ENCODE measurements at regions not wholly inside any gene's neighbourhood (a gene's known extent, or its start where the extent isn't known, plus 50 kb on each side); places are given as distances from the start of the nearest gene placed in this dataset.

DNA sequence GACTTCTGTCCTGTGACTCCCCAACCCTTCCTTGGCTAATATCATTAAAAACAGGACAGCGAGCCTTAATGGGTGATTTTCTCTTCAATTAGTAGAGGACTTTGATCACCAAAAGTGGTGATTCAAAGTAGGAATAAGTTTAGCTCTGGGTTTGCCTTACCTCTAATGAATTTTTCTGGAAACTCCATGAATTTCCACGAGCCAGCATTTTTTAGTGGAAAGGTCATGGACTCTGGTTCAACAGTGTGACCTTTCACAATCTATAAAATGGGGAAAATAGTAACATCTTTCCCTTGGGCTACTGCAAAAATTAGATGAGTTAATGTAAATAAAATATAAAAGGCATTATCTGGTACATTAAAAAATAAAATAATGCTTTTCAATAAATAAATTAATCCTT is 417.8 kb upstream of the NR2F2 start:
- Histone ChIP-seq H3K9me2 (no peaks in the 10 kb centered on the region), H3K4me1 (ENCODE audit: control insufficient read depth in 1 of 2, insufficient read depth in 2 of 2, low read depth in 1 of 2, low read length in 1 of 2) (no peaks in the 10 kb centered on the region), H3F3A (replicated peaks; ENCODE audit: insufficient read depth) (no peaks in the 10 kb centered on the region), H3K36me3 (replicated peaks in 1 of 2; ENCODE audit: control insufficient read depth in 1 of 2, insufficient read depth in 2 of 2, low read length in 1 of 2) (no peaks in the 10 kb centered on the region), H3K4me2 (no peak overlapping the region), H3K79me2 (ENCODE audit: insufficient read depth) (no peaks in the 10 kb centered on the region), H2AFZ (ENCODE audit: low read depth) (no peak overlapping the region), H3K4me3 (ENCODE audit: low read depth in 2 of 2, low read length in 1 of 2) (no peak overlapping the region), H3K27ac (ENCODE audit: low read depth in 2 of 2, low read length in 1 of 2) (no peak overlapping the region), H3K9ac (no peak overlapping the region), H3K9me3 (no peaks in the 10 kb centered on the region), H3K27me3 (ENCODE audit: insufficient read depth) (no peaks in the 10 kb centered on the region), H4K20me1 (ENCODE audit: insufficient read depth) (no peaks in the 10 kb centered on the region)
- no peak for DNase-seq
- WGBS (ENCODE audit: low lambda C conversion rate) = 6% methylated on average over 2 of the region's 2 CpGs
- CTCF ChIA-PET = no interaction called here
- TF ChIP-seq CHD2 (IDR thresholded peaks at IDR 0.05; ENCODE audit: low read length, partially characterized antibody) (no peak), JUND (IDR thresholded peaks at IDR 0.05) (no peak), TAF1 (IDR thresholded peaks at IDR 0.05; ENCODE audit: borderline replicate concordance, low read depth, low read length) (no peak), FOXM1 (IDR thresholded peaks at IDR 0.05; ENCODE audit: low read depth) (no peak), GATA2 (CRISPR knock-in tag; IDR thresholded peaks at IDR 0.05) (no peak), ELF1 (IDR thresholded peaks at IDR 0.05) (no peak), FOSL2 (IDR thresholded peaks at IDR 0.05; ENCODE audit: borderline replicate concordance, low read depth) (no peak), NRF1 (IDR thresholded peaks at IDR 0.05; ENCODE audit: low read depth, low read length) (no peak), RAD21 (IDR thresholded peaks at IDR 0.05; ENCODE audit: low read length) (no peak), RFX5 (IDR thresholded peaks at IDR 0.05; ENCODE audit: low read length) (no peak), POLR2AphosphoS5 (IDR thresholded peaks at IDR 0.05; ENCODE audit: low read depth, low read length) (no peak), EP300 (IDR thresholded peaks at IDR 0.05; ENCODE audit: borderline replicate concordance in 1 of 2, low read depth in 1 of 2, low read length in 1 of 2) (no peak), TCF12 (IDR thresholded peaks at IDR 0.05) (no peak), EZH2phosphoT487 (IDR thresholded peaks at IDR 0.05; ENCODE audit: borderline replicate concordance, low read depth) (no peak)
- TF ChIP-seq, protein P1, sequence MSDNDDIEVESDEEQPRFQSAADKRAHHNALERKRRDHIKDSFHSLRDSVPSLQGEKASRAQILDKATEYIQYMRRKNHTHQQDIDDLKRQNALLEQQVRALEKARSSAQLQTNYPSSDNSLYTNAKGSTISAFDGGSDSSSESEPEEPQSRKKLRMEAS (IDR thresholded peaks at IDR 0.05; ENCODE audit: low read depth) = no peak
- TF ChIP-seq, protein P2, sequence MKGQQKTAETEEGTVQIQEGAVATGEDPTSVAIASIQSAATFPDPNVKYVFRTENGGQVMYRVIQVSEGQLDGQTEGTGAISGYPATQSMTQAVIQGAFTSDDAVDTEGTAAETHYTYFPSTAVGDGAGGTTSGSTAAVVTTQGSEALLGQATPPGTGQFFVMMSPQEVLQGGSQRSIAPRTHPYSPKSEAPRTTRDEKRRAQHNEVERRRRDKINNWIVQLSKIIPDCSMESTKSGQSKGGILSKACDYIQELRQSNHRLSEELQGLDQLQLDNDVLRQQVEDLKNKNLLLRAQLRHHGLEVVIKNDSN (IDR thresholded peaks at IDR 0.05; ENCODE audit: borderline replicate concordance, low read depth) = no peak
- TF ChIP-seq, protein P3, sequence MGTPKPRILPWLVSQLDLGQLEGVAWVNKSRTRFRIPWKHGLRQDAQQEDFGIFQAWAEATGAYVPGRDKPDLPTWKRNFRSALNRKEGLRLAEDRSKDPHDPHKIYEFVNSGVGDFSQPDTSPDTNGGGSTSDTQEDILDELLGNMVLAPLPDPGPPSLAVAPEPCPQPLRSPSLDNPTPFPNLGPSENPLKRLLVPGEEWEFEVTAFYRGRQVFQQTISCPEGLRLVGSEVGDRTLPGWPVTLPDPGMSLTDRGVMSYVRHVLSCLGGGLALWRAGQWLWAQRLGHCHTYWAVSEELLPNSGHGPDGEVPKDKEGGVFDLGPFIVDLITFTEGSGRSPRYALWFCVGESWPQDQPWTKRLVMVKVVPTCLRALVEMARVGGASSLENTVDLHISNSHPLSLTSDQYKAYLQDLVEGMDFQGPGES (IDR thresholded peaks at IDR 0.05; ENCODE audit: low read depth, low read length) = no peak
- TF ChIP-seq, protein P4, sequence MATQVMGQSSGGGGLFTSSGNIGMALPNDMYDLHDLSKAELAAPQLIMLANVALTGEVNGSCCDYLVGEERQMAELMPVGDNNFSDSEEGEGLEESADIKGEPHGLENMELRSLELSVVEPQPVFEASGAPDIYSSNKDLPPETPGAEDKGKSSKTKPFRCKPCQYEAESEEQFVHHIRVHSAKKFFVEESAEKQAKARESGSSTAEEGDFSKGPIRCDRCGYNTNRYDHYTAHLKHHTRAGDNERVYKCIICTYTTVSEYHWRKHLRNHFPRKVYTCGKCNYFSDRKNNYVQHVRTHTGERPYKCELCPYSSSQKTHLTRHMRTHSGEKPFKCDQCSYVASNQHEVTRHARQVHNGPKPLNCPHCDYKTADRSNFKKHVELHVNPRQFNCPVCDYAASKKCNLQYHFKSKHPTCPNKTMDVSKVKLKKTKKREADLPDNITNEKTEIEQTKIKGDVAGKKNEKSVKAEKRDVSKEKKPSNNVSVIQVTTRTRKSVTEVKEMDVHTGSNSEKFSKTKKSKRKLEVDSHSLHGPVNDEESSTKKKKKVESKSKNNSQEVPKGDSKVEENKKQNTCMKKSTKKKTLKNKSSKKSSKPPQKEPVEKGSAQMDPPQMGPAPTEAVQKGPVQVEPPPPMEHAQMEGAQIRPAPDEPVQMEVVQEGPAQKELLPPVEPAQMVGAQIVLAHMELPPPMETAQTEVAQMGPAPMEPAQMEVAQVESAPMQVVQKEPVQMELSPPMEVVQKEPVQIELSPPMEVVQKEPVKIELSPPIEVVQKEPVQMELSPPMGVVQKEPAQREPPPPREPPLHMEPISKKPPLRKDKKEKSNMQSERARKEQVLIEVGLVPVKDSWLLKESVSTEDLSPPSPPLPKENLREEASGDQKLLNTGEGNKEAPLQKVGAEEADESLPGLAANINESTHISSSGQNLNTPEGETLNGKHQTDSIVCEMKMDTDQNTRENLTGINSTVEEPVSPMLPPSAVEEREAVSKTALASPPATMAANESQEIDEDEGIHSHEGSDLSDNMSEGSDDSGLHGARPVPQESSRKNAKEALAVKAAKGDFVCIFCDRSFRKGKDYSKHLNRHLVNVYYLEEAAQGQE (IDR thresholded peaks at IDR 0.05; ENCODE audit: low read depth, low read length) = no peak
- TF ChIP-seq, protein P5, sequence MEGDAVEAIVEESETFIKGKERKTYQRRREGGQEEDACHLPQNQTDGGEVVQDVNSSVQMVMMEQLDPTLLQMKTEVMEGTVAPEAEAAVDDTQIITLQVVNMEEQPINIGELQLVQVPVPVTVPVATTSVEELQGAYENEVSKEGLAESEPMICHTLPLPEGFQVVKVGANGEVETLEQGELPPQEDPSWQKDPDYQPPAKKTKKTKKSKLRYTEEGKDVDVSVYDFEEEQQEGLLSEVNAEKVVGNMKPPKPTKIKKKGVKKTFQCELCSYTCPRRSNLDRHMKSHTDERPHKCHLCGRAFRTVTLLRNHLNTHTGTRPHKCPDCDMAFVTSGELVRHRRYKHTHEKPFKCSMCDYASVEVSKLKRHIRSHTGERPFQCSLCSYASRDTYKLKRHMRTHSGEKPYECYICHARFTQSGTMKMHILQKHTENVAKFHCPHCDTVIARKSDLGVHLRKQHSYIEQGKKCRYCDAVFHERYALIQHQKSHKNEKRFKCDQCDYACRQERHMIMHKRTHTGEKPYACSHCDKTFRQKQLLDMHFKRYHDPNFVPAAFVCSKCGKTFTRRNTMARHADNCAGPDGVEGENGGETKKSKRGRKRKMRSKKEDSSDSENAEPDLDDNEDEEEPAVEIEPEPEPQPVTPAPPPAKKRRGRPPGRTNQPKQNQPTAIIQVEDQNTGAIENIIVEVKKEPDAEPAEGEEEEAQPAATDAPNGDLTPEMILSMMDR (IDR thresholded peaks at IDR 0.05) = no peak
- POLR2A ChIA-PET = no interaction called here
